ENCODE measurements at regions not wholly inside any gene's neighbourhood (a gene's known extent, or its start where the extent isn't known, plus 50 kb on each side); places are given as distances from the start of the nearest gene placed in this dataset.

- peaks cover 6% of the 10 kb centered on the region for H3K36me3 ChIP-seq
- H2AFZ ChIP-seq (replicated peaks): no peak overlapping the region
- H3K27ac ChIP-seq: no peak overlapping the region
- no peaks in the 10 kb centered on the region for H3K79me2 ChIP-seq (ENCODE audit: low read depth)
- Mint-ChIP-seq H3K4me1 (peaks cover 8% of the 10 kb centered on the region), H3K27me3 (ENCODE audit: insufficient read depth, low read depth) (peaks cover 5% of the 10 kb centered on the region), H3K27ac (no peak overlapping the region), H3K36me3 (no peaks in the 10 kb centered on the region), H3K4me3 (no peak overlapping the region), H3K9me3 (peaks cover 26% of the 10 kb centered on the region)
- H4K20me1 ChIP-seq (ENCODE audit: low read depth): no peaks in the 10 kb centered on the region
- TF ChIP-seq EZH2 (IDR thresholded peaks at IDR 0.05) (no peak), CTCF (IDR thresholded peaks at IDR 0.05) (no peak), EZH2phosphoT487 (IDR thresholded peaks at IDR 0.05) (no peak)
- no peak overlapping the region for H3K4me2 ChIP-seq
- H3K9ac ChIP-seq: no peak overlapping the region
- H3K9me3 ChIP-seq (ENCODE audit: low read depth): peaks cover 10% of the 10 kb centered on the region
- H3K27me3 ChIP-seq: no peaks in the 10 kb centered on the region
- peaks cover 5% of the 10 kb centered on the region for H3K4me1 ChIP-seq
- no peak for DNase-seq (ENCODE audit: low spot score)
- no peaks in the 10 kb centered on the region for H3F3A ChIP-seq (ENCODE audit: low read depth)
- H3K4me3 ChIP-seq: no peak overlapping the region
These were observed 245.1 kb upstream of the MSX2 start for GRCh38 chr5:174479325-174479724.

GRCh38 chr5:174481737-174482136, 242.6 kb upstream of the MSX2 start:
- Histone ChIP-seq H3K9ac (no peak overlapping the region), H4K20me1 (ENCODE audit: low read depth) (no peaks in the 10 kb centered on the region), H3K4me1 (peaks cover 5% of the 10 kb centered on the region), H3K9me3 (ENCODE audit: low read depth) (peaks cover 10% of the 10 kb centered on the region), H3K4me2 (no peak overlapping the region), H3F3A (ENCODE audit: low read depth) (no peaks in the 10 kb centered on the region), H3K27ac (no peak overlapping the region), H3K27me3 (no peaks in the 10 kb centered on the region), H2AFZ (replicated peaks) (no peak overlapping the region), H3K36me3 (peaks cover 6% of the 10 kb centered on the region), H3K4me3 (no peak overlapping the region), H3K79me2 (ENCODE audit: low read depth) (no peaks in the 10 kb centered on the region)
- H3K4me3 Mint-ChIP-seq: no peak overlapping the region
- H3K36me3 Mint-ChIP-seq: no peaks in the 10 kb centered on the region
- H3K27ac Mint-ChIP-seq: no peak overlapping the region
- peaks cover 22% of the 10 kb centered on the region for H3K9me3 Mint-ChIP-seq
- H3K4me1 Mint-ChIP-seq: peaks cover 8% of the 10 kb centered on the region
- no peak for TF ChIP-seq CTCF (IDR thresholded peaks at IDR 0.05)
- TF ChIP-seq EZH2phosphoT487 (IDR thresholded peaks at IDR 0.05): no peak
- no peak for TF ChIP-seq EZH2 (IDR thresholded peaks at IDR 0.05)
- H3K27me3 Mint-ChIP-seq (ENCODE audit: insufficient read depth, low read depth): peaks cover 9% of the 10 kb centered on the region
- no peak for DNase-seq (ENCODE audit: low spot score)

GRCh38 chr5:174482607-174483024, 241.8 kb upstream of the MSX2 start:
- no peak overlapping the region for H3K27ac ChIP-seq
- H4K20me1 ChIP-seq (ENCODE audit: low read depth): no peaks in the 10 kb centered on the region
- H3K27ac Mint-ChIP-seq: no peak overlapping the region
- H3K9me3 Mint-ChIP-seq: peaks cover 22% of the 10 kb centered on the region
- peaks cover 8% of the 10 kb centered on the region for H3K4me1 Mint-ChIP-seq
- TF ChIP-seq EZH2phosphoT487 (IDR thresholded peaks at IDR 0.05) (no peak), CTCF (IDR thresholded peaks at IDR 0.05) (no peak), EZH2 (IDR thresholded peaks at IDR 0.05) (no peak)
- no peak overlapping the region for H3K9ac ChIP-seq
- peaks cover 12% of the 10 kb centered on the region for H3K27me3 Mint-ChIP-seq (ENCODE audit: insufficient read depth, low read depth)
- no peaks in the 10 kb centered on the region for H3K27me3 ChIP-seq
- DNase-seq (ENCODE audit: low spot score): no peak
- peaks cover 10% of the 10 kb centered on the region for H3K9me3 ChIP-seq (ENCODE audit: low read depth)
- no peak overlapping the region for H3K4me3 Mint-ChIP-seq
- H3K79me2 ChIP-seq (ENCODE audit: low read depth): no peaks in the 10 kb centered on the region
- no peak overlapping the region for H2AFZ ChIP-seq (replicated peaks)
- no peaks in the 10 kb centered on the region for H3K36me3 Mint-ChIP-seq
- no peak overlapping the region for H3K4me2 ChIP-seq
- H3K4me3 ChIP-seq: no peak overlapping the region
- peaks cover 6% of the 10 kb centered on the region for H3K36me3 ChIP-seq
- H3F3A ChIP-seq (ENCODE audit: low read depth): no peaks in the 10 kb centered on the region
- H3K4me1 ChIP-seq: peaks cover 5% of the 10 kb centered on the region

Measured in neural progenitor cell (in vitro differentiated cells).